Fibroblast of lung (primary cell): ENCODE measurements at regions not wholly inside any gene's neighbourhood (a gene's known extent, or its start where the extent isn't known, plus 50 kb on each side); places are given as distances from the start of the nearest gene placed in this dataset.
"Not testable (repeated sequence)": the region's sequence is repeated elsewhere in the genome, so short reads cannot be mapped to it uniquely, and the experiment has no call there.

Source experiments
- DNase-seq, 2 donors: peaks; one replicate each; pipeline versions ENCODE4 v3.0.0 to v3.0.0-alpha.2; 2010; ENCODE audit warnings: low read depth in 2 of 2
- H2AFZ ChIP-seq: 2 replicates; pipeline ENCODE4 v1.5.1; 2012; ENCODE audit warnings: low read length, control low read depth, inconsistent platforms
- H3K27ac ChIP-seq: 2 replicates; pipeline ENCODE4 v1.5.1; 2011; ENCODE audit warnings: low read length, control low read depth; ENCODE audit not compliant: insufficient read depth
- H3K27me3 ChIP-seq: 2 replicates; pipeline ENCODE4 v1.5.1; 2011; ENCODE audit warnings: mild to moderate bottlenecking, low read length; ENCODE audit not compliant: control insufficient read depth, insufficient read depth
- H3K36me3 ChIP-seq: 2 replicates; pipeline ENCODE4 v1.5.1; 2011; ENCODE audit warnings: low read length; ENCODE audit not compliant: control insufficient read depth, insufficient read depth
- H3K4me1 ChIP-seq: 2 replicates; pipeline ENCODE4 v1.5.1; 2011; ENCODE audit warnings: low read length; ENCODE audit not compliant: control insufficient read depth, insufficient read depth; ENCODE audit errors: extremely low read depth
- H3K4me2 ChIP-seq: 2 replicates; pipeline ENCODE4 v1.5.1; 2011; ENCODE audit warnings: low read length, control low read depth; ENCODE audit not compliant: insufficient read depth; ENCODE audit errors: extremely low read depth
- H3K4me3 ChIP-seq, 4 experiments: fragments of 200-600 bp in 1 of 4; sonication (generic) in 1 of 4; replicated peaks in 1 of 4; 2 replicates each; pipeline ENCODE4 v1.5.1; 2011 to 2016; ENCODE audit warnings: low read length in 4 of 4, low read depth in 3 of 4, mild to moderate bottlenecking in 3 of 4, control low read depth in 2 of 4, inconsistent platforms in 1 of 4, mixed read lengths in 1 of 4; ENCODE audit not compliant: insufficient read depth in 1 of 4; ENCODE audit errors: control extremely low read depth in 1 of 4
- H3K79me2 ChIP-seq: 2 replicates; pipeline ENCODE4 v1.5.1; 2012; ENCODE audit warnings: mild to moderate bottlenecking, low read length, inconsistent platforms; ENCODE audit not compliant: control insufficient read depth, insufficient read depth
- H3K9ac ChIP-seq: 2 replicates; pipeline ENCODE4 v1.5.1; 2011; ENCODE audit warnings: mild to moderate bottlenecking, low read length, control low read depth; ENCODE audit not compliant: insufficient read depth
- H3K9me3 ChIP-seq: 2 replicates; pipeline ENCODE4 v1.5.1; 2012; ENCODE audit warnings: low read depth, low read length; ENCODE audit not compliant: control insufficient read depth, insufficient read depth
- H4K20me1 ChIP-seq: 2 replicates; pipeline ENCODE4 v1.5.1; 2011; ENCODE audit warnings: low read length; ENCODE audit not compliant: control insufficient read depth, insufficient read depth; ENCODE audit errors: extremely low read depth
- EZH2 ChIP-seq: IDR thresholded peaks from 2 replicates; pipeline ENCODE4 v1.5.1; 2012; ENCODE audit warnings: low read length, control low read depth, mild to moderate bottlenecking; ENCODE audit errors: missing control alignments
- TF ChIP-seq, protein P1 (sequence below), 2 donors: IDR thresholded peaks in 1 of 2; conservative IDR thresholded peaks in 1 of 2; 1 replicate in 1 of 2; 2 replicates in 1 of 2; pipeline ENCODE4 v1.5.1; 2011 to 2012; ENCODE audit warnings: low read length in 2 of 2, control low read depth in 1 of 2, inconsistent platforms in 1 of 2, low read depth in 1 of 2, mild to moderate bottlenecking in 1 of 2

DNA sequence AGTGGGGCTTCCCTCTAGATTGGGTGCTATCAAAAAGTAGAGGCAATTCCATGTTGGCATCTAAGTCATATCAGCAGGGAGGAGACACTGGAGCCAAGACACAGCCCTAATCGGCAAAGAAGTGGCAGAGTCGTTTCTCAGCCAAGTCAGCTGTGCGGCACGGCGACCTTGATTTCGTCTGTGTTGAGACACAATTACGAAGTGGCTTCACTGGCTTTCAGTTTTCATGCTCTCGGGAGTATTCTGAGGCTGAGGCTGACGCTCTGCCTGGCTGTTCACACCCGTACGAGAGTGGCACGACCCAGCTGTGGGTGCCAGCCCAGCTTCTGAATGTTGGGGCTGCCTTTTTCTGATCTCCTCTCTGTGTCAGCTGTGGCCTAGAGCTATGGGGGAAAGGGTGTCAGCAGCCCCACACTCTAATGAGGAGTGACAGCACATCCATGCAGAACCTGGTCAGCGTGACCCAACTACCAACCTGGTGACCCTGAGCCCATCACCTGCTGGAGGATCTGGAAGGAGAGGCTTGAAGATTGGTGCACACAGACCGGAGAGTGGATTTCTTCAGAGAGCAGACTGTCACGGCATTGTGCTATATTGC lies 105.7 kb upstream of the TMEM45B start:
- Histone ChIP-seq H3K27ac (no peak overlapping the region), H3K27me3 (no peaks in the 10 kb centered on the region), H3K4me2 (no peak overlapping the region), H3K9me3 (no peaks in the 10 kb centered on the region), H3K4me1 (no peaks in the 10 kb centered on the region), H3K4me3 (no peak overlapping the region), H3K9ac (no peak overlapping the region), H4K20me1 (no peaks in the 10 kb centered on the region), H3K79me2 (no peaks in the 10 kb centered on the region), H2AFZ (no peak overlapping the region), H3K36me3 (no peaks in the 10 kb centered on the region)
- no peak for DNase-seq
- TF ChIP-seq EZH2 = no peak
- TF ChIP-seq, protein P1, sequence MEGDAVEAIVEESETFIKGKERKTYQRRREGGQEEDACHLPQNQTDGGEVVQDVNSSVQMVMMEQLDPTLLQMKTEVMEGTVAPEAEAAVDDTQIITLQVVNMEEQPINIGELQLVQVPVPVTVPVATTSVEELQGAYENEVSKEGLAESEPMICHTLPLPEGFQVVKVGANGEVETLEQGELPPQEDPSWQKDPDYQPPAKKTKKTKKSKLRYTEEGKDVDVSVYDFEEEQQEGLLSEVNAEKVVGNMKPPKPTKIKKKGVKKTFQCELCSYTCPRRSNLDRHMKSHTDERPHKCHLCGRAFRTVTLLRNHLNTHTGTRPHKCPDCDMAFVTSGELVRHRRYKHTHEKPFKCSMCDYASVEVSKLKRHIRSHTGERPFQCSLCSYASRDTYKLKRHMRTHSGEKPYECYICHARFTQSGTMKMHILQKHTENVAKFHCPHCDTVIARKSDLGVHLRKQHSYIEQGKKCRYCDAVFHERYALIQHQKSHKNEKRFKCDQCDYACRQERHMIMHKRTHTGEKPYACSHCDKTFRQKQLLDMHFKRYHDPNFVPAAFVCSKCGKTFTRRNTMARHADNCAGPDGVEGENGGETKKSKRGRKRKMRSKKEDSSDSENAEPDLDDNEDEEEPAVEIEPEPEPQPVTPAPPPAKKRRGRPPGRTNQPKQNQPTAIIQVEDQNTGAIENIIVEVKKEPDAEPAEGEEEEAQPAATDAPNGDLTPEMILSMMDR (conservative IDR thresholded peaks at IDR 0.05 in 1 of 2, IDR thresholded peaks at IDR 0.05 in 1 of 2; ENCODE audit: low read depth in 1 of 2, low read length in 2 of 2) = no peak

DNA sequence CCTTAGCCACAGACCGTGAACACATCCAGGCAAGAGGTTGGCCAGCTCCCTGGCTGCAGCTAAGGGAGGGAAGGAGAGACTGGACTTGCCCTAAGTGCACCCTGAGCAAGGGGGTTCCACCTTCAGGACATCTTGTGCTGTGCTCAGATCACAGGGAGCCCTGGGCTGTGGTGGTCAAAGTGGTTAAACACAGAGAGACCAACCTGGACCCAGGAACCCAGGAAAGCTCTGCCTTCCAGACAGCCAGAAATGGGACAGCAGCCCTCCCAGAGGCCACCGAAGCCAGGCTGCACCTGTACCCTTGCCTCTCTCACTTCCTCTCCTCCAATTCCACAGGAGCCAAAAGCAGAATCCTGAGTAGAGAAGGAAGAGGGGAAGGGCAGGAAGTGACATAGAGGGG lies 105.2 kb upstream of the TMEM45B start:
- Histone ChIP-seq H3K4me1 (no peaks in the 10 kb centered on the region), H3K9me3 (no peaks in the 10 kb centered on the region), H3K79me2 (no peaks in the 10 kb centered on the region), H3K36me3 (no peaks in the 10 kb centered on the region), H2AFZ (no peak overlapping the region), H4K20me1 (no peaks in the 10 kb centered on the region), H3K9ac (no peak overlapping the region), H3K4me2 (no peak overlapping the region), H3K27me3 (no peaks in the 10 kb centered on the region), H3K4me3 (no peak overlapping the region), H3K27ac (no peak overlapping the region)
- TF ChIP-seq, protein P1 (conservative IDR thresholded peaks at IDR 0.05 in 1 of 2, IDR thresholded peaks at IDR 0.05 in 1 of 2; ENCODE audit: low read depth in 1 of 2, low read length in 2 of 2) = no peak
- no peak for TF ChIP-seq EZH2
- DNase-seq = no peak

DNA sequence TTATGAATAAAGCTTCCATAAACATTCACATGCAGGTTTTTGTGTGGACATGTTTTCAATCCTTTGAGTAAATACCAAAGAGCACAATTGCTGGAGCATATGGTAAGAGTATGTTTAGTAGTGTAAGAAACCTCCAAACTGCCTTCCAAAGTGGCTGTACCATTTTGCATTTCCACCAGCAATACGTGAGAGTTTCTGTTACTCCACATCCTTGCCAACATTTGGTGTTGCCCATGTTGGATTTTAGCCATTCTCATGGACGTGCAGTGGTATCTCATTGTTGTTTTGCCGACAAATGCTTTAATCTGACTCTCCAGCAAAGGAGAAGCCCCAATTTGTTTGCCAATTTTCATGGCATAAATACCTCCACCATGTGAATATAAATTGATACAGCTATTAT lies 103.9 kb upstream of the TMEM45B start:
- Histone ChIP-seq H3K27ac (no peak overlapping the region), H3K4me1 (no peaks in the 10 kb centered on the region), H3K9me3 (no peaks in the 10 kb centered on the region), H2AFZ (no peak overlapping the region), H3K9ac (no peak overlapping the region), H3K36me3 (no peaks in the 10 kb centered on the region), H3K79me2 (no peaks in the 10 kb centered on the region), H3K4me3 (no peak overlapping the region), H4K20me1 (no peaks in the 10 kb centered on the region), H3K27me3 (no peaks in the 10 kb centered on the region), H3K4me2 (no peak overlapping the region)
- no peak for DNase-seq
- TF ChIP-seq, protein P1 (conservative IDR thresholded peaks at IDR 0.05 in 1 of 2, IDR thresholded peaks at IDR 0.05 in 1 of 2; ENCODE audit: low read depth in 1 of 2, low read length in 2 of 2) = no peak
- no peak for TF ChIP-seq EZH2

DNA sequence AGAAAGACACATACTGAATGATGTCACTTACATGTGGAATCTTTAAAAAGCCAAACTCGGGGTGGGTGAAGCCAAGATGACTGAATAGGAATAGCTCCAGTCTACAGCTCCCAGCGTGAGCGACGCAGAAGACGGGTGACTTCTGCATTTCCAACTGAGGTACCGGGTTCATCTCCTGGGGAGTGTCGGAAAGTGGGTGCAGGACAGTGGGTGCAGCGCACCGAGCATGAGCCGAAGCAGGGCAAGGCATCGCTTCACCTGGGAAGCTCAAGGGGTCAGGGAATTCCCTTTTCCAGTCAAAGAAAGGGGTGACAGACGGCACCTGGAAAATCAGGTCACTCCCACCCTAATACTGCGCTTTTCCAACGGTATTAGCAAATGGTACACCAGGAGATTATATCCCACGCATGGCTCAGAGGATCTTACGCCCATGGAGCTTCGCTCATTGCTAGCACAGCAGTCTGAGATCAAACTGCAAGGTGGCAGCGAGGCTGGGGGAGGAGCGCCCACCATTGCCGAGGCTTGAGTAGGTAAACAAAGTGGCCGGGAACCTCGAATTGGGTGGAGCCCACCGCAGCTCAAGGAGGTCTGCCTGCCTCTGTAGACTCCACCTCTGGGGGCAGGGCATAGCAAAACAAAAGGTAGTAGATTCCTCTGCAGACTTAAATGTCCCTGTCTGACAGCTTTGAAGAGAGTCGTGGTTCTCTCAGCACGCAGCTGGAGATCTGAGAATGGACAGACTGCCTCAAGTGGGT lies 103.0 kb upstream of the TMEM45B start:
- H3K9ac ChIP-seq, H3K79me2 ChIP-seq, H2AFZ ChIP-seq, H3K4me2 ChIP-seq, H3K4me3 ChIP-seq, H4K20me1 ChIP-seq, H3K9me3 ChIP-seq, H3K27ac ChIP-seq, DNase-seq, H3K36me3 ChIP-seq, H3K27me3 ChIP-seq, H3K4me1 ChIP-seq: not testable (repeated sequence)
